Spleen (tissue), 11 donors: ENCODE measurements at regions not wholly inside any gene's neighbourhood (a gene's known extent, or its start where the extent isn't known, plus 50 kb on each side); places are given as distances from the start of the nearest gene placed in this dataset.

Experiments
- DNase-seq: peaks from one replicate; pipeline ENCODE4 v3.0.0-alpha.2; 2020
- H3K27ac ChIP-seq, 8 donors: fragments of 200-600 bp; sonication (generic) in 7 of 8; 1 replicate in 4 of 8; 2 replicates in 4 of 8; pipeline versions ENCODE4 v1.5.0 to v1.8.0; 2016 to 2021; ENCODE audit warnings: inconsistent platforms in 4 of 8, mild to moderate bottlenecking in 4 of 8, moderate library complexity in 1 of 8
- H3K27me3 ChIP-seq, 7 donors: fragments of 200-600 bp; sonication (generic) in 6 of 7; replicated peaks in 1 of 7; 1 replicate in 4 of 7; 2 replicates in 3 of 7; pipeline versions ENCODE4 v1.5.0 to v1.8.0; 2016 to 2021; ENCODE audit warnings: inconsistent platforms in 3 of 7, mild to moderate bottlenecking in 1 of 7
- H3K36me3 ChIP-seq, 6 donors: fragments of 200-600 bp; sonication (generic) in 5 of 6; 1 replicate in 4 of 6; 2 replicates in 2 of 6; pipeline versions ENCODE4 v1.5.0 to v1.8.0; 2016 to 2021; ENCODE audit warnings: inconsistent platforms in 2 of 6
- H3K4me1 ChIP-seq, 6 donors: fragments of 200-600 bp; sonication (generic) in 5 of 6; 1 replicate in 3 of 6; 2 replicates in 3 of 6; pipeline versions ENCODE4 v1.5.0 to v1.8.0; 2016 to 2021; ENCODE audit warnings: inconsistent platforms in 3 of 6
- H3K4me3 ChIP-seq, 8 donors: fragments of 200-600 bp; sonication (generic) in 7 of 8; 1 replicate in 4 of 8; 2 replicates in 4 of 8; pipeline versions ENCODE4 v1.5.0 to v1.8.0; 2016 to 2021; ENCODE audit warnings: inconsistent platforms in 4 of 8, mild to moderate bottlenecking in 4 of 8, moderate library complexity in 2 of 8
- H3K9me3 ChIP-seq, 8 donors: fragments of 200-600 bp; sonication (generic) in 7 of 8; 1 replicate in 4 of 8; 2 replicates in 4 of 8; pipeline versions ENCODE4 v1.5.0 to v1.8.0; 2016 to 2021; ENCODE audit warnings: inconsistent platforms in 4 of 8
- POLR2A ChIP-seq, 3 donors: fragments of 450-650 bp; IDR thresholded peaks; one replicate each; pipeline ENCODE4 v1.5.1; 2017; ENCODE audit warnings: antibody characterized with exemption in 3 of 3, mild to moderate bottlenecking in 1 of 3
- POLR2AphosphoS5 ChIP-seq, 3 donors: sonication (generic); formaldehyde crosslinking; IDR thresholded peaks; one replicate each; pipeline ENCODE4 v1.5.1; 2017; ENCODE audit warnings: antibody characterized with exemption in 3 of 3
- WGBS, 5 donors: extraction: QIAGEN DNeasy Blood & Tissue Kit in 3 of 5; methylation state at CpG; one replicate each; pipeline versions ENCODE4 v1.1.5 to v1.1.7; 2013 to 2018; 5-methylcytosine and 5-hydroxymethylcytosine counted together
- intact Hi-C: fragments of 100-400 bp; cut with DNase I; formaldehyde crosslinking; loops from one replicate; pipeline ENCODE4 v1.15.0; 2023; ENCODE audit warnings: low total_unique reads
- TF ChIP-seq, protein P1 (sequence below), 11 experiments: fragments of 200-600 bp in 7 of 11; fragments of 450-650 bp in 4 of 11; sonication (generic) in 4 of 11; IDR thresholded peaks in 8 of 11; conservative IDR thresholded peaks in 3 of 11; 1 replicate in 7 of 11; 2 replicates in 4 of 11; pipeline versions ENCODE4 v1.4.0 to v1.8.0; 2016 to 2021; ENCODE audit warnings: antibody characterized with exemption in 11 of 11, inconsistent platforms in 4 of 11, mild to moderate bottlenecking in 1 of 11
- donor health status: healthy with polysubstance abuse.
- donor health status: DM: no; HTN: no; CAD: no; lungs with moderate emphysema.
- donor health status: DM: no; HTN: no; CAD: no.
- donor health status: Bipolar disorder and iron deficiency.
- donor health status: healthy.
- donor health status: DM: no; HTN: no; CAD: no.
- donor health status: DM: yes; HTN: yes; CAD: no.

DNA sequence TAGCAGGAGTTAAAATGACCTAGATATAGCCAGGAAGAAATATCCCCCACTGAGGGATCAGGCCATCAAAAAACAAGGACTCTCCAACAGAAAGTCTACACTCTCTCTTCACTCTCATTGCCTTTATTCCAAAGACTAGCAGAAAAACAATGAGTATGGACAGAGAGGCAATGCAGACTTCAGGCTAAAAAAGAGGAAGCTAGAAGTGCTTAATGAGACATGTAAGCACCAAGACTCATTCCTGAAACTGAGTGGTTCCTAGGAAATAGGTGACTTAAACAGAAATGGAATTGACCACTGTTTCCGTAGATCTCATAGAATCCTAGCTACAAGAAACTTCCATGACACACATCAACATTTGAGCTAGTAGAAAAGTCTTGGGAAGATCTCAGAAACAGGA, 387.3 kb downstream of the KDM5D start:
- WGBS, 5 donors, result 71 to 89% (median 73%) methylated on average over 1 of the region's 1 CpG; no CpG with 5 or more reads in 2 of the 5 donors
- intact Hi-C loops, result no loop called here
- Histone ChIP-seq H3K4me1 (no peaks in the 10 kb centered on the region), H3K27ac (no peak overlapping the region), H3K9me3 (no peaks in the 10 kb centered on the region), H3K36me3 (no peaks in the 10 kb centered on the region), H3K4me3 (no peak overlapping the region), H3K27me3 (no peaks in the 10 kb centered on the region)
- DNase-seq, result no peak
- no peak for TF ChIP-seq POLR2AphosphoS5 (IDR thresholded peaks at IDR 0.05)
- TF ChIP-seq, protein P1, sequence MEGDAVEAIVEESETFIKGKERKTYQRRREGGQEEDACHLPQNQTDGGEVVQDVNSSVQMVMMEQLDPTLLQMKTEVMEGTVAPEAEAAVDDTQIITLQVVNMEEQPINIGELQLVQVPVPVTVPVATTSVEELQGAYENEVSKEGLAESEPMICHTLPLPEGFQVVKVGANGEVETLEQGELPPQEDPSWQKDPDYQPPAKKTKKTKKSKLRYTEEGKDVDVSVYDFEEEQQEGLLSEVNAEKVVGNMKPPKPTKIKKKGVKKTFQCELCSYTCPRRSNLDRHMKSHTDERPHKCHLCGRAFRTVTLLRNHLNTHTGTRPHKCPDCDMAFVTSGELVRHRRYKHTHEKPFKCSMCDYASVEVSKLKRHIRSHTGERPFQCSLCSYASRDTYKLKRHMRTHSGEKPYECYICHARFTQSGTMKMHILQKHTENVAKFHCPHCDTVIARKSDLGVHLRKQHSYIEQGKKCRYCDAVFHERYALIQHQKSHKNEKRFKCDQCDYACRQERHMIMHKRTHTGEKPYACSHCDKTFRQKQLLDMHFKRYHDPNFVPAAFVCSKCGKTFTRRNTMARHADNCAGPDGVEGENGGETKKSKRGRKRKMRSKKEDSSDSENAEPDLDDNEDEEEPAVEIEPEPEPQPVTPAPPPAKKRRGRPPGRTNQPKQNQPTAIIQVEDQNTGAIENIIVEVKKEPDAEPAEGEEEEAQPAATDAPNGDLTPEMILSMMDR (IDR thresholded peaks at IDR 0.05 in 8 of 11, conservative IDR thresholded peaks at IDR 0.05 in 3 of 11), result no peak
- TF ChIP-seq POLR2A (IDR thresholded peaks at IDR 0.05), result no peak

DNA sequence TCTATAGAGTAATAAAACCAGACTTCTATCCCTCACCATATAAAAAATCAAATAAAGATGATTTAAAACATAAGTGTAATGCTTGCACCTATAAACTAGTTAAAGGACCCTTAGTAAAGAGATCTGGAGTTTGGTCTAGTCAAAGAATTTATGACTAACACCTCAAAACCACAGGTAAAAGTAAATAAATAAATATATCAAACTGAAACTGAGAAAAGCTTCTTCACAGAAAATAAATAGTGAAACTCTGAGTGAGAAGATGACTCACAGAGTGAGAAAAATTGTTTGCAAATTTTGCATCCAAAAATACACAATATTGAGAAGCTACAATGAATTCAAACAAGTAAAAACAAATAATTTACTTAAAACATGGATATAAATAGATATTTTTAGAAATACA, 387.8 kb downstream of the KDM5D start:
- intact Hi-C loops, result no loop called here
- Histone ChIP-seq H3K27ac (no peak overlapping the region), H3K4me3 (no peak overlapping the region), H3K27me3 (no peaks in the 10 kb centered on the region), H3K9me3 (no peaks in the 10 kb centered on the region), H3K36me3 (no peaks in the 10 kb centered on the region), H3K4me1 (no peaks in the 10 kb centered on the region)
- TF ChIP-seq, protein P1 (IDR thresholded peaks at IDR 0.05 in 8 of 11, conservative IDR thresholded peaks at IDR 0.05 in 3 of 11), result no peak
- TF ChIP-seq POLR2AphosphoS5 (IDR thresholded peaks at IDR 0.05) (no peak), POLR2A (IDR thresholded peaks at IDR 0.05) (no peak)
- DNase-seq, result no peak

DNA sequence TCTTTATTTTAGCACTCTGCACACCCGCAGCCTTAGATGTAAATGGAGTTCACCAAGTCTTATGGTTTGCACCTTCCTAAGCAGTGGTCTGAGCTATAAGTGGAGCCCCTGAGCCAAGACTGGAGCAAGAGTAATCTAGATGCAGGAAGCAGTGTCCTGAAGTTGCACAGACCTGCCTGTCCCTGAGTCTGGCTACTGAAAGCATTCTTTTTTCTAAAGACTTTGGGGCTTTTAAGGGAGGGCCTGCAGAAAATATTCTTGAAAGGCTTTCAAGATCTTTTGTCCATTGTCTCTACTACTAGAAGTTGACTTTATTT, 389.7 kb downstream of the KDM5D start:
- Histone ChIP-seq H3K9me3 (no peaks in the 10 kb centered on the region), H3K36me3 (no peaks in the 10 kb centered on the region), H3K27me3 (no peaks in the 10 kb centered on the region), H3K4me1 (no peaks in the 10 kb centered on the region), H3K4me3 (no peak overlapping the region), H3K27ac (no peak overlapping the region)
- no peak for DNase-seq
- intact Hi-C loops, result no loop called here
- WGBS, 5 donors, result 89 to 100% (median 90%) methylated on average over 1 of the region's 1 CpG; no CpG with 5 or more reads in 2 of the 5 donors
- TF ChIP-seq, protein P1 (IDR thresholded peaks at IDR 0.05 in 8 of 11, conservative IDR thresholded peaks at IDR 0.05 in 3 of 11), result no peak
- TF ChIP-seq POLR2A (IDR thresholded peaks at IDR 0.05), result no peak

DNA sequence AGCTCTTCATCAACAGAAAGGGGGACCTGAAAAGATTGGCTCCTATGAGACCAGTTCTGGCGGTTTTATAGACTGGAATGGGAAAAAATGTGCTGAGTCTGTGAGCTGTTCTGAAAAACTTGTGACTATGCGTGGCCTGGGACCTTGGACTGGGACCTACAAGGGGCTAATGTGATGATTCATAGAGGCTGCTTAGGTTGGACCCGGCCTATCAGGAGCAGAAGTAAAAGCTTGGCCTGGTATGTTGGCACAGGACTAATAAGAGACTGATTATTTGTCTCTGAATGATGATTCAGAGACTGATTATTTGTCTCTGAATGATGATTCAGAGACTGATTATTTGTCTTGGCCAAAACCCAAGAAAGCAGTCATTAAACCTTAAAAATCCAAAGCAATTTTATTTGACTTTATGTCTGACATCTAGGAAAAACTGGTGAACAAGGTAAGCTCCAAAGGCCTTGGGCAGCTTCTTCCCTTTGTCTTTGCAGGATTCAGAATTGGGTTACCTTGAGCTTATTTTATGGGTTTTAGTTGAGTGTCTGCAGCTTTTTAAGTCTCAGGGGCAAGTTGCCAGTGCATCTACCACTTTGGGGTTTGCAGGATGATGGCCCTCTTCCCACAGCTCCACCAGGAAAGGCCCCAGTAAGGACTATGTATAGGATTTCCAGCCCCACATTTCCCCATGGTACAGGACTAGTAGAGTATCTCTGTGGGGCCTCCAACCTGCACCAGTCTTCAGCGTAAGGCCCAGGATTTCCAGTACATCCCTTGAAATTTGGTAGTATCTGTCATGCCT, 390.3 kb downstream of the KDM5D start:
- Histone ChIP-seq H3K27ac (no peak overlapping the region), H3K4me3 (no peak overlapping the region), H3K36me3 (no peaks in the 10 kb centered on the region), H3K27me3 (no peaks in the 10 kb centered on the region), H3K4me1 (no peaks in the 10 kb centered on the region), H3K9me3 (no peaks in the 10 kb centered on the region)
- WGBS, 5 donors, result 80 to 86% (median 83%) methylated on average over 4 of the region's 4 CpGs; no CpG with 5 or more reads in 2 of the 5 donors
- TF ChIP-seq POLR2AphosphoS5 (IDR thresholded peaks at IDR 0.05), result no peak
- TF ChIP-seq, protein P1 (IDR thresholded peaks at IDR 0.05 in 8 of 11, conservative IDR thresholded peaks at IDR 0.05 in 3 of 11), result no peak
- no peak for TF ChIP-seq POLR2A (IDR thresholded peaks at IDR 0.05)
- intact Hi-C loops, result no loop called here
- DNase-seq, result no peak
